GM10266 (cell line): ENCODE measurements at regions not wholly inside any gene's neighbourhood (a gene's known extent, or its start where the extent isn't known, plus 50 kb on each side); places are given as distances from the start of the nearest gene placed in this dataset.

Experiments
- DNase-seq: peaks from one replicate; pipeline ENCODE4 v3.0.0; 2012; ENCODE audit errors: extremely low spot score
- CTCF ChIP-seq: IDR thresholded peaks from 2 replicates; pipeline ENCODE4 v1.5.1; 2012; ENCODE audit warnings: mild to moderate bottlenecking, low read depth; ENCODE audit not compliant: control insufficient read depth, insufficient read depth; ENCODE audit errors: missing control alignments

GRCh38 chr6:98094696-98095095 lies 739.7 kb upstream of the POU3F2 start:
- no peak for TF ChIP-seq CTCF
- DNase-seq: no peak

DNA sequence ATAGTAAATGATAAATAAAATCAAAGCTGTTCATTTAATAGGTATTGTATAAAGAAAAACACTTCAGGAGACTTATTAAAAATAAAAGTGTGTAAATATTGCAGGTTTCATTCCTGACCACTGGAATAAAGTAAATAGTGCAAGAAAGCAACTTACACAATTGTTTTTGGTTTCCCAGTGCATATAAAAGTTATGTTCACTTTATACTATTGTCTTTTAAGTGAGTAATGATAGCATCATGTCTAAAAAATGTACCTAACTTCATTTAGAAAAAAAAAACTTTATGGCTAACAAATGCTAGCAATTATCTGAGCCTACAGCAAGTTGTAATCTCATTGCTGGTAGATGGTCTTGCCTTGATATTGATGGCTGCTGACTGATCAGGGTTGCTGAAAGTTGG lies 726.6 kb upstream of the POU3F2 start:
- no peak for DNase-seq
- TF ChIP-seq CTCF: no peak

- TF ChIP-seq CTCF: no peak
Observed at GRCh38 chr6:98116455-98116854, 717.9 kb upstream of the POU3F2 start.

DNA sequence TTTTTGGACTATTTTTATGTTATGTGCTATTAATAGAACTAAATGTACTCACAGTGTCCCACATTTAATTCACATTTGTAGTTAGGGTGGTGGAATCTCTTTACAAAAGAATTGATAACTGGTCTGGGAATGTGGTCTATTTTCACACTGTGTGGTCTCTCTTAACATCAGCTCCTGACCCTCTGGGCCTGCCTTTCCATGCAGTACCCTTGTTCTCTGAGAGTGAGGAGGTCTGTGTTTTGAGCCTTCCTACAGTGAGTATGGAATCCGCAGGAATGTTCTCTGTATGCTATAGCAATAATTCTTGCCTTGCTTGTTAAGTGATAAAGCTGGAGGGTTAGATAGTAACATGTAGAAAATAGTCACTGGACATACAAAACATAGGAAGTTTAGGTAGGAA lies 717.3 kb upstream of the POU3F2 start:
- TF ChIP-seq CTCF: no peak
- DNase-seq: no peak

More at GRCh38 chr6:98116455-98116854, 717.9 kb upstream of the POU3F2 start:
- no peak for DNase-seq

GRCh38 chr6:98118397-98119045 lies 715.9 kb upstream of the POU3F2 start:
- no peak for TF ChIP-seq CTCF
- DNase-seq: no peak

DNA sequence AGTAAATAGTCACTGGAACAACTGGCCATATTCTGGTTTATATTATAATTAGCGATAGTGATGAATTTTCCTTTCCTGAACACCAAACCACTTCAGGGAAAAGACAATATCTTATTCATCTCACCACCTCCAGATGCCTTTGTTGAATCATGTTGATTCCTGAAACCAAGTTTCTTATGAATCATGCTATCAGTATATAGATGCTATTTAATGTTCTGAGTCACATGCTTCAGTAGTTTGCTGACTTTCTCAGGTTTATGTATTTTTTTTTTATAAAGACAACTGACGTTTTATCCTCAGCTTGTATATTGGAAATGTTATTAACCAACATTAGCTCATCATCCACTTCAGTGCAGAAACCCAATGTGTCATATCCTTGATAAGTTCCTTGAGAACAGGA lies 710.2 kb upstream of the POU3F2 start:
- no peak for TF ChIP-seq CTCF
- no peak for DNase-seq

GRCh38 chr6:98131290-98131990 lies 702.9 kb upstream of the POU3F2 start:
- DNase-seq: no peak
- no peak for TF ChIP-seq CTCF
